C4-2B (cell line): ENCODE measurements at regions not wholly inside any gene's neighbourhood (a gene's known extent, or its start where the extent isn't known, plus 50 kb on each side); places are given as distances from the start of the nearest gene placed in this dataset.

ENCODE experiments used
- CTCF ChIP-seq: fragments of 450-650 bp; conservative IDR thresholded peaks from 2 replicates; pipeline ENCODE4 v1.5.1; 2017; ENCODE audit warnings: mild to moderate bottlenecking
- ZFX ChIP-seq: fragments of 450-650 bp; IDR thresholded peaks from 2 replicates; pipeline ENCODE4 v1.6.1; 2017

- no peak for TF ChIP-seq CTCF
- no peak for TF ChIP-seq ZFX
Measured at GRCh38 chr20:20946122-20946759, 159.9 kb downstream of the LINC00237 start.
